Smooth muscle cell (in vitro differentiated cells): ENCODE measurements at regions not wholly inside any gene's neighbourhood (a gene's known extent, or its start where the extent isn't known, plus 50 kb on each side); places are given as distances from the start of the nearest gene placed in this dataset.

Experiments
- DNase-seq: peaks from one replicate; lab custom pipeline; 2025; ENCODE audit not compliant: unreplicated experiment; lab: John Stamatoyannopoulos, UW
- H2AFZ ChIP-seq: fragments of 200-600 bp; sonication (generic); 2 replicates; pipeline ENCODE4 v1.6.0; 2016; ENCODE audit warnings: antibody characterized with exemption, low read depth, mild to moderate bottlenecking
- H3F3A ChIP-seq: fragments of 200-600 bp; sonication (generic); 2 replicates; pipeline ENCODE4 v1.6.0; 2017; ENCODE audit warnings: antibody characterized with exemption, low read depth
- H3K27ac ChIP-seq: fragments of 200-600 bp; sonication (generic); 2 replicates; pipeline ENCODE4 v1.5.1; 2016; ENCODE audit warnings: low read depth, mild to moderate bottlenecking
- H3K27me3 ChIP-seq: fragments of 200-600 bp; sonication (generic); 2 replicates; pipeline ENCODE4 v1.6.1; 2016; ENCODE audit warnings: low read depth, mild to moderate bottlenecking
- H3K36me3 ChIP-seq: fragments of 200-600 bp; sonication (generic); 2 replicates; pipeline ENCODE4 v1.5.1; 2016; ENCODE audit warnings: low read depth
- H3K4me1 ChIP-seq: fragments of 200-600 bp; sonication (generic); 2 replicates; pipeline ENCODE4 v1.5.1; 2016; ENCODE audit warnings: low read depth
- H3K4me2 ChIP-seq: fragments of 200-600 bp; sonication (generic); 2 replicates; pipeline ENCODE4 v1.6.0; 2016; ENCODE audit warnings: mild to moderate bottlenecking
- H3K4me3 ChIP-seq: fragments of 200-600 bp; sonication (generic); 2 replicates; pipeline ENCODE4 v1.5.1; 2016; ENCODE audit warnings: mild to moderate bottlenecking
- H3K79me2 ChIP-seq: fragments of 200-600 bp; sonication (generic); 2 replicates; pipeline ENCODE4 v1.6.0; 2016; ENCODE audit warnings: low read depth, mild to moderate bottlenecking
- H3K9ac ChIP-seq: fragments of 200-600 bp; sonication (generic); 2 replicates; pipeline ENCODE4 v1.6.0; 2016; ENCODE audit warnings: low read depth
- H3K9me3 ChIP-seq: fragments of 200-600 bp; sonication (generic); replicated peaks from 2 replicates; pipeline ENCODE4 v1.5.1; 2016; ENCODE audit warnings: low read depth
- H4K20me1 ChIP-seq: fragments of 200-600 bp; sonication (generic); 2 replicates; pipeline ENCODE4 v1.6.0; 2016; ENCODE audit warnings: low read depth
- WGBS: methylation state at CpG from one replicate; pipeline ENCODE4 v1.1.7; 2016; ENCODE audit warnings: low lambda C conversion rate; 5-methylcytosine and 5-hydroxymethylcytosine counted together
- TF ChIP-seq, protein P1 (sequence below): fragments of 200-600 bp; sonication (generic); IDR thresholded peaks from 2 replicates; pipeline ENCODE4 v1.5.1; 2017; ENCODE audit warnings: borderline replicate concordance, mild to moderate bottlenecking, antibody characterized with exemption; ENCODE audit not compliant: insufficient read depth, poor library complexity, severe bottlenecking

DNA sequence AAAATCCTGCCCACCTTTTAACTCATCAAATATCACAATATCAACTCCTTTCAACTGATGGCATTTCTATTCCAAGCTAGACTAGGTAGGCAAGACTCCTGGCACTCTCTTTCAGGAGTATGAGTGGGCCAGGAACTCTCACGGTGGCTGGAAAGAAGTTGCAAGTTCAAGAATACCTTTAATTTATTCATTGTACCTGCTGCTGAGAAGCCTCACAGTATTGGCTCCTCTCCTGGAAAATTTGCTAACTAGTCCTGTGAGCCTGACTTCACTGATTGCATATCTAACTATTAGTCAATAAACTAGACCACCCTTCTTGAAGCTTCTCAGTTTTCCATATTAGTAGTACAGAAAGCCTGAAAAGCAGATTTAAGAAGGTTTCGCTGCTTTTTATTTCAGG, 120.2 kb downstream of the DUSP10 start:
- WGBS = 96% methylated on average over 2 of the region's 2 CpGs
- no peak overlapping the region for H2AFZ ChIP-seq
- H3K4me1 ChIP-seq = no peaks in the 10 kb centered on the region

DNA sequence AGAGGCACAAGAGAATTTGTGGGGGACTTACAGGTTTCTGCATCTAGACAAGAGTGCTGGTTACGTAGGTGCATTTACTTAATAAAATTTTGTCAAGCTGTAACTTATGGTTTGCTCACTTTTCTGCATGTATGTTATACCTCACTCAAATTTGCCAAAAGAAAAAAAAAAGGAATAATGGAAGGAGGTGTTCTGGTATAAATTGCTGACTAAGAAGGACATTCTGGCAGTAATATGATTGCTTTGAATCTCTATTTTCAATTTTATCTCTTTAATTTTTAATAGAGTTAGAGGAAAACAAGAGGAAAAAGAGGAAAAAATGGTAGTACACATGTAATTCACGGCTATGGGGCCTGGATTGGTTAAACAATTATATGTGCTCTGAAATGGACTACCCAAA, 119.5 kb downstream of the DUSP10 start:
- no peaks in the 10 kb centered on the region for H3K27me3 ChIP-seq
- H3K4me2 ChIP-seq = no peak overlapping the region
- H3K36me3 ChIP-seq = no peaks in the 10 kb centered on the region
- DNase-seq = no peak
- H3F3A ChIP-seq = no peaks in the 10 kb centered on the region
- H4K20me1 ChIP-seq = no peaks in the 10 kb centered on the region
- no peaks in the 10 kb centered on the region for H3K4me1 ChIP-seq
- WGBS = 97% methylated on average over 2 of the region's 2 CpGs
- TF ChIP-seq, protein P1, sequence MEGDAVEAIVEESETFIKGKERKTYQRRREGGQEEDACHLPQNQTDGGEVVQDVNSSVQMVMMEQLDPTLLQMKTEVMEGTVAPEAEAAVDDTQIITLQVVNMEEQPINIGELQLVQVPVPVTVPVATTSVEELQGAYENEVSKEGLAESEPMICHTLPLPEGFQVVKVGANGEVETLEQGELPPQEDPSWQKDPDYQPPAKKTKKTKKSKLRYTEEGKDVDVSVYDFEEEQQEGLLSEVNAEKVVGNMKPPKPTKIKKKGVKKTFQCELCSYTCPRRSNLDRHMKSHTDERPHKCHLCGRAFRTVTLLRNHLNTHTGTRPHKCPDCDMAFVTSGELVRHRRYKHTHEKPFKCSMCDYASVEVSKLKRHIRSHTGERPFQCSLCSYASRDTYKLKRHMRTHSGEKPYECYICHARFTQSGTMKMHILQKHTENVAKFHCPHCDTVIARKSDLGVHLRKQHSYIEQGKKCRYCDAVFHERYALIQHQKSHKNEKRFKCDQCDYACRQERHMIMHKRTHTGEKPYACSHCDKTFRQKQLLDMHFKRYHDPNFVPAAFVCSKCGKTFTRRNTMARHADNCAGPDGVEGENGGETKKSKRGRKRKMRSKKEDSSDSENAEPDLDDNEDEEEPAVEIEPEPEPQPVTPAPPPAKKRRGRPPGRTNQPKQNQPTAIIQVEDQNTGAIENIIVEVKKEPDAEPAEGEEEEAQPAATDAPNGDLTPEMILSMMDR = no peak
- H3K9ac ChIP-seq = no peak overlapping the region
- H3K27ac ChIP-seq = no peak overlapping the region
- H3K9me3 ChIP-seq = no peaks in the 10 kb centered on the region
- no peak overlapping the region for H3K4me3 ChIP-seq
- no peaks in the 10 kb centered on the region for H3K79me2 ChIP-seq
- H2AFZ ChIP-seq = no peak overlapping the region

More for the DNA sequence above, 120.2 kb downstream of the DUSP10 start:
- Histone ChIP-seq H3K79me2 (no peaks in the 10 kb centered on the region), H3K4me3 (no peak overlapping the region), H3K9me3 (no peaks in the 10 kb centered on the region), H4K20me1 (no peaks in the 10 kb centered on the region), H3K9ac (no peak overlapping the region), H3F3A (no peaks in the 10 kb centered on the region), H3K36me3 (no peaks in the 10 kb centered on the region), H3K27ac (no peak overlapping the region), H3K27me3 (no peaks in the 10 kb centered on the region), H3K4me2 (no peak overlapping the region)
- TF ChIP-seq, protein P1 = no peak
- no peak for DNase-seq

DNA sequence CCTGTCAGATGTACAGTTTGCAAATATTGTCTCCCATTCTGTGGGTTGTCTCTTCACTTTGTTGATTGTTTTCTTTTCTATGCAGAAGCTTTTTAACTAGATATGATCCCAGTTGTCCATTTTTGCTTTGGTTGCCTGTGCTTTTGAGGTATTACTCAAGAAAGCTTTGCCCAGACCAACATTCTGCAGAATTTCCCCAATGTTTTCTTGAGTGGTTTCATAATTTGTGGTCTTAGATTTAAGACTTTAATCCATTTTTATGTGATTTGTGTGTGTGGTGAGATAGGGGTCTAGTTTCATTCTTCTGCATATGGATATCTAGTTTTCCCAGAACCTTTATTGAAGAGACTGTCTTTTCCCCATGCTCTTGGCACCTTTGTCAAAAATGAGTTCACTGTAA, 116.9 kb downstream of the DUSP10 start:
- H2AFZ ChIP-seq = no peak overlapping the region
- no peaks in the 10 kb centered on the region for H3K9me3 ChIP-seq
- no peaks in the 10 kb centered on the region for H3K79me2 ChIP-seq
- H3K9ac ChIP-seq = no peak overlapping the region
- no peak overlapping the region for H3K4me3 ChIP-seq
- H3K4me2 ChIP-seq = no peak overlapping the region
- H4K20me1 ChIP-seq = no peaks in the 10 kb centered on the region
- no peaks in the 10 kb centered on the region for H3K36me3 ChIP-seq
- H3F3A ChIP-seq = no peaks in the 10 kb centered on the region
- H3K27me3 ChIP-seq = no peaks in the 10 kb centered on the region
- no peak overlapping the region for H3K27ac ChIP-seq
- TF ChIP-seq, protein P1 = no peak
- no peak for DNase-seq
- H3K4me1 ChIP-seq = no peaks in the 10 kb centered on the region

DNA sequence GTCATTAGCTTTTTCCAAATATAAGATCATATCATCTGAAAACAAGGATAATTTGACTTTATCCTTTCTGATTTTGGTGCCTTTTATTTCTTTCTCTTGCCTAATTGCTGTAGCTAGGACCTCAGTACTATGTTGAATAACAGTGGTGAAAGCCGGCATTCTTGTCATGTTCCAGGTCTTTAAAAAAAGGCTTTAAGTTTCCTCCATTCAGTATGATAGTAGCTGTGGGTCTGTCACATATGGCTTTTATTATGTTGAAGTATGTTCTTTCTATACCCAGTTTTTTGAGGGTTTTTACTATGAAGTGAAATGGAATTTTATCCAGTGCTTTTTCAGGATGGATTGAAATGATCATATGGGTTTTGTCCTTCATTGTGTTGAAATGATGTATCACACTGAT, 115.8 kb downstream of the DUSP10 start:
- no peak for DNase-seq
- WGBS = 80% methylated on average over 1 of the region's 1 CpG
- no peak overlapping the region for H3K4me2 ChIP-seq
- no peak overlapping the region for H3K27ac ChIP-seq
- no peak overlapping the region for H2AFZ ChIP-seq
- no peak overlapping the region for H3K4me3 ChIP-seq
- TF ChIP-seq, protein P1 = no peak
- H3K27me3 ChIP-seq = no peaks in the 10 kb centered on the region
- H3F3A ChIP-seq = no peaks in the 10 kb centered on the region
- H3K9me3 ChIP-seq = no peaks in the 10 kb centered on the region
- no peaks in the 10 kb centered on the region for H3K4me1 ChIP-seq
- no peaks in the 10 kb centered on the region for H4K20me1 ChIP-seq
- H3K9ac ChIP-seq = no peak overlapping the region
- no peaks in the 10 kb centered on the region for H3K36me3 ChIP-seq
- no peaks in the 10 kb centered on the region for H3K79me2 ChIP-seq
